Fibroblast of gingiva (primary cell): ENCODE measurements at regions not wholly inside any gene's neighbourhood (a gene's known extent, or its start where the extent isn't known, plus 50 kb on each side); places are given as distances from the start of the nearest gene placed in this dataset.
"Not testable (repeated sequence)": the region's sequence is repeated elsewhere in the genome, so short reads cannot be mapped to it uniquely, and the experiment has no call there.

Experiments
- DNase-seq: peaks from one replicate; pipeline ENCODE4 v3.0.0-alpha.2; 2011; ENCODE audit warnings: low read depth

- no peak for DNase-seq
Observed at GRCh38 chr21:17738176-17738953, 80.8 kb downstream of the C21orf91 start.

GRCh38 chr21:17736072-17736471 lies 83.1 kb downstream of the C21orf91 start:
- DNase-seq: no peak

- no peak for DNase-seq
Observed at GRCh38 chr21:17733209-17733608, 85.9 kb downstream of the C21orf91 start.

- DNase-seq: no peak
Observed at GRCh38 chr21:17732306-17732705, 86.8 kb downstream of the C21orf91 start.

- no peak for DNase-seq
Observed at GRCh38 chr21:17731554-17731953, 87.6 kb downstream of the C21orf91 start.

- DNase-seq: no peak
Observed at GRCh38 chr21:17730782-17731181, 88.4 kb downstream of the C21orf91 start.

- no peak for DNase-seq
Observed at GRCh38 chr21:17729455-17729854, 89.7 kb downstream of the C21orf91 start.

- DNase-seq: no peak
Observed at GRCh38 chr21:17727361-17727760, 91.8 kb downstream of the C21orf91 start.

- DNase-seq: no peak
Observed at GRCh38 chr21:17726047-17726829, 92.9 kb downstream of the C21orf91 start.

- DNase-seq: no peak
Observed at GRCh38 chr21:17725339-17725738, 93.8 kb downstream of the C21orf91 start.

- no peak for DNase-seq
Observed at GRCh38 chr21:17712887-17713286, 100.2 kb upstream of the BTG3 start.

- DNase-seq: no peak
Observed at GRCh38 chr21:17711896-17712295, 99.2 kb upstream of the BTG3 start.

GRCh38 chr21:17709266-17709611 lies 96.5 kb upstream of the BTG3 start:
- no peak for DNase-seq

GRCh38 chr21:17708522-17709265 lies 96.0 kb upstream of the BTG3 start:
- DNase-seq: no peak

- no peak for DNase-seq
Observed at GRCh38 chr21:17699524-17700189, 87.0 kb upstream of the BTG3 start.

GRCh38 chr21:17697473-17697872 lies 84.8 kb upstream of the BTG3 start:
- no peak for DNase-seq

- DNase-seq: not testable (repeated sequence)
Observed at GRCh38 chr21:17694416-17694815, 81.7 kb upstream of the BTG3 start.

GRCh38 chr21:17693801-17694200 lies 81.1 kb upstream of the BTG3 start:
- DNase-seq: no peak

- no peak for DNase-seq
Observed at GRCh38 chr21:17690078-17690494, 77.4 kb upstream of the BTG3 start.

- DNase-seq: no peak
Observed at GRCh38 chr21:17688912-17689874, 76.5 kb upstream of the BTG3 start.

- no peak for DNase-seq
Observed at GRCh38 chr21:17682924-17683323, 70.2 kb upstream of the BTG3 start.
